GM23248 (cell line): ENCODE measurements at regions not wholly inside any gene's neighbourhood (a gene's known extent, or its start where the extent isn't known, plus 50 kb on each side); places are given as distances from the start of the nearest gene placed in this dataset.

Experiments used
- EZH2 ChIP-seq: fragments of 200-600 bp; sonication (generic); IDR thresholded peaks from 2 replicates; pipeline ENCODE4 v1.6.1; 2018; ENCODE audit warnings: antibody characterized with exemption, mild to moderate bottlenecking; ENCODE audit not compliant: insufficient read depth, poor library complexity, severe bottlenecking
- EZH2phosphoT487 ChIP-seq: fragments of 200-600 bp; sonication (generic); IDR thresholded peaks from 2 replicates; pipeline ENCODE4 v1.6.1; 2018; ENCODE audit warnings: antibody characterized with exemption, moderate library complexity, mild to moderate bottlenecking, low read depth; ENCODE audit not compliant: insufficient read depth

DNA sequence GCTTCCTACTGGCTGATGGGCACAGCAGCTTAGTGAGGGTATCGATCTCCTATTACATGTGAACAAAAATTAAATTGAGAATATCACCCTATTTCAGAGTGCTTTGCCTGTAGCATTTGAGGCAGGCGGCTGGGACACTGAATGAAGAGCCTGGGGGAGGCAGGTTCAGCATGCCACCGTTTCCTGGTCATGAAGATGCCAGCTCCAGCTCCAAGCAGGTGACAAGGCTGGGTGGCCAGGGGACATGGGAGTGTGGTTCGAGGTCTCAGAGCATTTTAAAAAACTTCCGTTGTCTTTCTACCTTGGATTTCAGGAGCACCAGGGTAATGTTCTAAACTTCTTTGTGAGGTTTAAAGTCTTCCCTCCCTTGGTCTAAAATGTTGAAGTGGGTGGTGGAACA, 158.2 kb downstream of the RPLP1 start:
- TF ChIP-seq EZH2 (no peak), EZH2phosphoT487 (no peak)
